ENCODE measurements at regions not wholly inside any gene's neighbourhood (a gene's known extent, or its start where the extent isn't known, plus 50 kb on each side); places are given as distances from the start of the nearest gene placed in this dataset.

DNA sequence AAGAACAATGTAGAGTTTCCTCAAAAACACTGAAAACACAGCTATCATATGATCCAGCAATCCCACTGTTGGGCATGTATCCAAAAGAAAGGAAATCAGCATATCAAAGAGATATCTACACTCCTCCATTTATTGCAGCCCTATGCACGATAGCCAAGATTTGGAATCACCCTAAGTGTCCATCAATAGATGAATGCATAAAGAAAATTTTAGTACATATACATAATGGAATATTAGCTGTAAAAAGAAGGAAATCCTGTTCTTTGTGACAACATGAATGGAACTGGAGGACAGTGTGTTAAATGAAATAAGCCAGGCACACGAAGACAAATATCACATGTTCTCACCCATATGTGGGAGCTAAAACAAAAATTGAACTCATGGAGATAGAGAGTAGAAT is 114.5 kb upstream of the FN1 start:
- TF ChIP-seq, protein P1, sequence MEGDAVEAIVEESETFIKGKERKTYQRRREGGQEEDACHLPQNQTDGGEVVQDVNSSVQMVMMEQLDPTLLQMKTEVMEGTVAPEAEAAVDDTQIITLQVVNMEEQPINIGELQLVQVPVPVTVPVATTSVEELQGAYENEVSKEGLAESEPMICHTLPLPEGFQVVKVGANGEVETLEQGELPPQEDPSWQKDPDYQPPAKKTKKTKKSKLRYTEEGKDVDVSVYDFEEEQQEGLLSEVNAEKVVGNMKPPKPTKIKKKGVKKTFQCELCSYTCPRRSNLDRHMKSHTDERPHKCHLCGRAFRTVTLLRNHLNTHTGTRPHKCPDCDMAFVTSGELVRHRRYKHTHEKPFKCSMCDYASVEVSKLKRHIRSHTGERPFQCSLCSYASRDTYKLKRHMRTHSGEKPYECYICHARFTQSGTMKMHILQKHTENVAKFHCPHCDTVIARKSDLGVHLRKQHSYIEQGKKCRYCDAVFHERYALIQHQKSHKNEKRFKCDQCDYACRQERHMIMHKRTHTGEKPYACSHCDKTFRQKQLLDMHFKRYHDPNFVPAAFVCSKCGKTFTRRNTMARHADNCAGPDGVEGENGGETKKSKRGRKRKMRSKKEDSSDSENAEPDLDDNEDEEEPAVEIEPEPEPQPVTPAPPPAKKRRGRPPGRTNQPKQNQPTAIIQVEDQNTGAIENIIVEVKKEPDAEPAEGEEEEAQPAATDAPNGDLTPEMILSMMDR (IDR thresholded peaks at IDR 0.05 in 2 of 3, conservative IDR thresholded peaks at IDR 0.05 in 1 of 3; ENCODE audit: insufficient read depth in 2 of 3, low read depth in 1 of 3, low read length in 3 of 3), result no peak
- TF ChIP-seq SMC3 (conservative IDR thresholded peaks at IDR 0.05; ENCODE audit: insufficient read depth, low read depth, low read length) (no peak), ZNF696 (CRISPR knock-in tag; conservative IDR thresholded peaks at IDR 0.05) (no peak), TBP (optimal IDR thresholded peaks at IDR 0.05; ENCODE audit: low read depth, low read length) (no peak), PHF20 (IDR thresholded peaks at IDR 0.05; ENCODE audit: partially characterized antibody) (no peak), SETDB1 (IDR thresholded peaks at IDR 0.05; ENCODE audit: low read length) (no peak), TAF1 (IDR thresholded peaks at IDR 0.05; ENCODE audit: control insufficient read depth, extremely low read depth, insufficient read depth, low read length, severe bottlenecking) (no peak), SMAD4 (CRISPR knock-in tag; conservative IDR thresholded peaks at IDR 0.05) (no peak), EP300 (IDR thresholded peaks at IDR 0.05; ENCODE audit: low read length) (no peak), SMARCA5 (IDR thresholded peaks at IDR 0.05) (no peak), KLF16 (IDR thresholded peaks at IDR 0.05) (no peak)
- TF ChIP-seq, protein P2, sequence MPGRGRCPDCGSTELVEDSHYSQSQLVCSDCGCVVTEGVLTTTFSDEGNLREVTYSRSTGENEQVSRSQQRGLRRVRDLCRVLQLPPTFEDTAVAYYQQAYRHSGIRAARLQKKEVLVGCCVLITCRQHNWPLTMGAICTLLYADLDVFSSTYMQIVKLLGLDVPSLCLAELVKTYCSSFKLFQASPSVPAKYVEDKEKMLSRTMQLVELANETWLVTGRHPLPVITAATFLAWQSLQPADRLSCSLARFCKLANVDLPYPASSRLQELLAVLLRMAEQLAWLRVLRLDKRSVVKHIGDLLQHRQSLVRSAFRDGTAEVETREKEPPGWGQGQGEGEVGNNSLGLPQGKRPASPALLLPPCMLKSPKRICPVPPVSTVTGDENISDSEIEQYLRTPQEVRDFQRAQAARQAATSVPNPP (IDR thresholded peaks at IDR 0.05; ENCODE audit: borderline replicate concordance, insufficient read depth, insufficient read length), result no peak
